ENCODE measurements at regions not wholly inside any gene's neighbourhood (a gene's known extent, or its start where the extent isn't known, plus 50 kb on each side); places are given as distances from the start of the nearest gene placed in this dataset.

- no peaks in the 10 kb centered on the region for H3K4me1 ChIP-seq (ENCODE audit: insufficient read depth)
- H3K4me3 ChIP-seq = no peak overlapping the region
- H3K27me3 ChIP-seq (ENCODE audit: insufficient read depth) = no peaks in the 10 kb centered on the region
- ATAC-seq (no peak), DNase-seq (ENCODE audit: low spot score) (no peak)
- no peaks in the 10 kb centered on the region for H3K36me3 ChIP-seq (ENCODE audit: insufficient read depth)
- H3K4me1 Mint-ChIP-seq = peaks cover 4% of the 10 kb centered on the region; the same call in 2 of the 3 replicates
- no peak overlapping the region for H3K4me2 ChIP-seq
- H3F3A ChIP-seq (replicated peaks; ENCODE audit: low read depth) = no peaks in the 10 kb centered on the region
- TF ChIP-seq EZH2 (IDR thresholded peaks at IDR 0.05; ENCODE audit: low read depth, unreplicated experiment) = no peak
- TF ChIP-seq CREB1 (CRISPR knock-in tag; IDR thresholded peaks at IDR 0.05; ENCODE audit: low read depth) = no peak
- TF ChIP-seq, protein P1, sequence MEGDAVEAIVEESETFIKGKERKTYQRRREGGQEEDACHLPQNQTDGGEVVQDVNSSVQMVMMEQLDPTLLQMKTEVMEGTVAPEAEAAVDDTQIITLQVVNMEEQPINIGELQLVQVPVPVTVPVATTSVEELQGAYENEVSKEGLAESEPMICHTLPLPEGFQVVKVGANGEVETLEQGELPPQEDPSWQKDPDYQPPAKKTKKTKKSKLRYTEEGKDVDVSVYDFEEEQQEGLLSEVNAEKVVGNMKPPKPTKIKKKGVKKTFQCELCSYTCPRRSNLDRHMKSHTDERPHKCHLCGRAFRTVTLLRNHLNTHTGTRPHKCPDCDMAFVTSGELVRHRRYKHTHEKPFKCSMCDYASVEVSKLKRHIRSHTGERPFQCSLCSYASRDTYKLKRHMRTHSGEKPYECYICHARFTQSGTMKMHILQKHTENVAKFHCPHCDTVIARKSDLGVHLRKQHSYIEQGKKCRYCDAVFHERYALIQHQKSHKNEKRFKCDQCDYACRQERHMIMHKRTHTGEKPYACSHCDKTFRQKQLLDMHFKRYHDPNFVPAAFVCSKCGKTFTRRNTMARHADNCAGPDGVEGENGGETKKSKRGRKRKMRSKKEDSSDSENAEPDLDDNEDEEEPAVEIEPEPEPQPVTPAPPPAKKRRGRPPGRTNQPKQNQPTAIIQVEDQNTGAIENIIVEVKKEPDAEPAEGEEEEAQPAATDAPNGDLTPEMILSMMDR (conservative IDR thresholded peaks at IDR 0.05; ENCODE audit: low read depth in 2 of 2) = no peak
- TF ChIP-seq EZH2phosphoT487 (IDR thresholded peaks at IDR 0.05; ENCODE audit: unreplicated experiment) = no peak
- no peaks in the 10 kb centered on the region for H3K36me3 Mint-ChIP-seq (ENCODE audit: low read depth)
- no peaks in the 10 kb centered on the region for H3K79me2 ChIP-seq (replicated peaks; ENCODE audit: insufficient read depth)
- peaks cover 3% of the 10 kb centered on the region for H3K27me3 Mint-ChIP-seq (ENCODE audit: insufficient read depth, low read depth, poor library complexity)
- H2AFZ ChIP-seq = no peak overlapping the region
- no peak overlapping the region for H3K27ac Mint-ChIP-seq
- no peaks in the 10 kb centered on the region for H3K9me3 Mint-ChIP-seq
- H4K20me1 ChIP-seq (replicated peaks; ENCODE audit: insufficient read depth) = no peaks in the 10 kb centered on the region
- no peak overlapping the region for H3K4me3 Mint-ChIP-seq
- 0 out of 2 replicates have a peak, but pooled peaks cover 5% of the 10 kb centered on the region for H3K9me2 ChIP-seq (ENCODE audit: insufficient read depth)
- H3K27ac ChIP-seq (ENCODE audit: low read depth) = no peak overlapping the region
Measured at GRCh38 chr18:38312532-38312931, 746.9 kb upstream of the CELF4 start.

- no peak for DNase-seq (ENCODE audit: low spot score)
- Histone ChIP-seq H3K4me1 (ENCODE audit: insufficient read depth) (no peaks in the 10 kb centered on the region), H2AFZ (no peak overlapping the region), H4K20me1 (replicated peaks; ENCODE audit: insufficient read depth) (no peaks in the 10 kb centered on the region), H3K27me3 (ENCODE audit: insufficient read depth) (no peaks in the 10 kb centered on the region), H3F3A (replicated peaks; ENCODE audit: low read depth) (no peaks in the 10 kb centered on the region), H3K27ac (ENCODE audit: low read depth) (no peak overlapping the region), H3K36me3 (ENCODE audit: insufficient read depth) (no peaks in the 10 kb centered on the region), H3K4me3 (no peak overlapping the region), H3K79me2 (replicated peaks; ENCODE audit: insufficient read depth) (no peaks in the 10 kb centered on the region), H3K9me2 (ENCODE audit: insufficient read depth) (0 out of 2 replicates have a peak, but pooled peaks cover 5% of the 10 kb centered on the region), H3K4me2 (no peak overlapping the region)
- no peak for ATAC-seq
- Mint-ChIP-seq H3K36me3 (ENCODE audit: low read depth) (no peaks in the 10 kb centered on the region), H3K9me3 (no peaks in the 10 kb centered on the region), H3K4me3 (no peak overlapping the region), H3K4me1 (peaks cover 4% of the 10 kb centered on the region; the same call in 2 of the 3 replicates), H3K27ac (no peak overlapping the region), H3K27me3 (ENCODE audit: insufficient read depth, low read depth, poor library complexity) (peaks cover 3% of the 10 kb centered on the region)
- TF ChIP-seq POLR2AphosphoS5 (IDR thresholded peaks at IDR 0.05; ENCODE audit: low read depth) (no peak), JUNB (IDR thresholded peaks at IDR 0.05; ENCODE audit: unreplicated experiment) (no peak), STAT1 (IDR thresholded peaks at IDR 0.05; ENCODE audit: unreplicated experiment) (no peak), EZH2phosphoT487 (IDR thresholded peaks at IDR 0.05; ENCODE audit: unreplicated experiment) (no peak), EZH2 (IDR thresholded peaks at IDR 0.05; ENCODE audit: low read depth, unreplicated experiment) (no peak), ZNF114 (CRISPR knock-in tag; IDR thresholded peaks at IDR 0.05) (no peak), ZNF331 (CRISPR knock-in tag; IDR thresholded peaks at IDR 0.05; ENCODE audit: low read depth) (no peak), NANOG (IDR thresholded peaks at IDR 0.05; ENCODE audit: borderline replicate concordance) (no peak), CREB1 (CRISPR knock-in tag; IDR thresholded peaks at IDR 0.05; ENCODE audit: low read depth) (no peak)
- TF ChIP-seq, protein P1 (conservative IDR thresholded peaks at IDR 0.05; ENCODE audit: low read depth in 2 of 2) = no peak
- TF ChIP-seq, protein P2, sequence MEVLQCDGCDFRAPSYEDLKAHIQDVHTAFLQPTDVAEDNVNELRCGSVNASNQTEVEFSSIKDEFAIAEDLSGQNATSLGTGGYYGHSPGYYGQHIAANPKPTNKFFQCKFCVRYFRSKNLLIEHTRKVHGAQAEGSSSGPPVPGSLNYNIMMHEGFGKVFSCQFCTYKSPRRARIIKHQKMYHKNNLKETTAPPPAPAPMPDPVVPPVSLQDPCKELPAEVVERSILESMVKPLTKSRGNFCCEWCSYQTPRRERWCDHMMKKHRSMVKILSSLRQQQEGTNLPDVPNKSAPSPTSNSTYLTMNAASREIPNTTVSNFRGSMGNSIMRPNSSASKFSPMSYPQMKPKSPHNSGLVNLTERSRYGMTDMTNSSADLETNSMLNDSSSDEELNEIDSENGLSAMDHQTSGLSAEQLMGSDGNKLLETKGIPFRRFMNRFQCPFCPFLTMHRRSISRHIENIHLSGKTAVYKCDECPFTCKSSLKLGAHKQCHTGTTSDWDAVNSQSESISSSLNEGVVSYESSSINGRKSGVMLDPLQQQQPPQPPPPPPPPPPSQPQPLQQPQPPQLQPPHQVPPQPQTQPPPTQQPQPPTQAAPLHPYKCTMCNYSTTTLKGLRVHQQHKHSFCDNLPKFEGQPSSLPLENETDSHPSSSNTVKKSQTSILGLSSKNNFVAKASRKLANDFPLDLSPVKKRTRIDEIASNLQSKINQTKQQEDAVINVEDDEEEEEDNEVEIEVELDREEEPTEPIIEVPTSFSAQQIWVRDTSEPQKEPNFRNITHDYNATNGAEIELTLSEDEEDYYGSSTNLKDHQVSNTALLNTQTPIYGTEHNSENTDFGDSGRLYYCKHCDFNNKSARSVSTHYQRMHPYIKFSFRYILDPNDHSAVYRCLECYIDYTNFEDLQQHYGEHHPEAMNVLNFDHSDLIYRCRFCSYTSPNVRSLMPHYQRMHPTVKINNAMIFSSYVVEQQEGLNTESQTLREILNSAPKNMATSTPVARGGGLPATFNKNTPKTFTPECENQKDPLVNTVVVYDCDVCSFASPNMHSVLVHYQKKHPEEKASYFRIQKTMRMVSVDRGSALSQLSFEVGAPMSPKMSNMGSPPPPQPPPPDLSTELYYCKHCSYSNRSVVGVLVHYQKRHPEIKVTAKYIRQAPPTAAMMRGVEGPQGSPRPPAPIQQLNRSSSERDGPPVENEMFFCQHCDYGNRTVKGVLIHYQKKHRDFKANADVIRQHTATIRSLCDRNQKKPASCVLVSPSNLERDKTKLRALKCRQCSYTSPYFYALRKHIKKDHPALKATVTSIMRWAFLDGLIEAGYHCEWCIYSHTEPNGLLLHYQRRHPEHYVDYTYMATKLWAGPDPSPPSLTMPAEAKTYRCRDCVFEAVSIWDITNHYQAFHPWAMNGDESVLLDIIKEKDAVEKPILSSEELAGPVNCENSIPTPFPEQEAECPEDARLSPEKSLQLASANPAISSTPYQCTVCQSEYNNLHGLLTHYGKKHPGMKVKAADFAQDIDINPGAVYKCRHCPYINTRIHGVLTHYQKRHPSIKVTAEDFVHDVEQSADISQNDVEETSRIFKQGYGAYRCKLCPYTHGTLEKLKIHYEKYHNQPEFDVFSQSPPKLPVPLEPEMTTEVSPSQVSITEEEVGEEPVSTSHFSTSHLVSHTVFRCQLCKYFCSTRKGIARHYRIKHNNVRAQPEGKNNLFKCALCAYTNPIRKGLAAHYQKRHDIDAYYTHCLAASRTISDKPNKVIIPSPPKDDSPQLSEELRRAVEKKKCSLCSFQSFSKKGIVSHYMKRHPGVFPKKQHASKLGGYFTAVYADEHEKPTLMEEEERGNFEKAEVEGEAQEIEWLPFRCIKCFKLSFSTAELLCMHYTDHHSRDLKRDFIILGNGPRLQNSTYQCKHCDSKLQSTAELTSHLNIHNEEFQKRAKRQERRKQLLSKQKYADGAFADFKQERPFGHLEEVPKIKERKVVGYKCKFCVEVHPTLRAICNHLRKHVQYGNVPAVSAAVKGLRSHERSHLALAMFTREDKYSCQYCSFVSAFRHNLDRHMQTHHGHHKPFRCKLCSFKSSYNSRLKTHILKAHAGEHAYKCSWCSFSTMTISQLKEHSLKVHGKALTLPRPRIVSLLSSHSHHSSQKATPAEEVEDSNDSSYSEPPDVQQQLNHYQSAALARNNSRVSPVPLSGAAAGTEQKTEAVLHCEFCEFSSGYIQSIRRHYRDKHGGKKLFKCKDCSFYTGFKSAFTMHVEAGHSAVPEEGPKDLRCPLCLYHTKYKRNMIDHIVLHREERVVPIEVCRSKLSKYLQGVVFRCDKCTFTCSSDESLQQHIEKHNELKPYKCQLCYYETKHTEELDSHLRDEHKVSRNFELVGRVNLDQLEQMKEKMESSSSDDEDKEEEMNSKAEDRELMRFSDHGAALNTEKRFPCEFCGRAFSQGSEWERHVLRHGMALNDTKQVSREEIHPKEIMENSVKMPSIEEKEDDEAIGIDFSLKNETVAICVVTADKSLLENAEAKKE (CRISPR knock-in tag; IDR thresholded peaks at IDR 0.05) = no peak
Measured at GRCh38 chr18:38310936-38311335, 745.3 kb upstream of the CELF4 start.

Measured in GM23338 (cell line).